ENCODE measurements at regions not wholly inside any gene's neighbourhood (a gene's known extent, or its start where the extent isn't known, plus 50 kb on each side); places are given as distances from the start of the nearest gene placed in this dataset.

DNA sequence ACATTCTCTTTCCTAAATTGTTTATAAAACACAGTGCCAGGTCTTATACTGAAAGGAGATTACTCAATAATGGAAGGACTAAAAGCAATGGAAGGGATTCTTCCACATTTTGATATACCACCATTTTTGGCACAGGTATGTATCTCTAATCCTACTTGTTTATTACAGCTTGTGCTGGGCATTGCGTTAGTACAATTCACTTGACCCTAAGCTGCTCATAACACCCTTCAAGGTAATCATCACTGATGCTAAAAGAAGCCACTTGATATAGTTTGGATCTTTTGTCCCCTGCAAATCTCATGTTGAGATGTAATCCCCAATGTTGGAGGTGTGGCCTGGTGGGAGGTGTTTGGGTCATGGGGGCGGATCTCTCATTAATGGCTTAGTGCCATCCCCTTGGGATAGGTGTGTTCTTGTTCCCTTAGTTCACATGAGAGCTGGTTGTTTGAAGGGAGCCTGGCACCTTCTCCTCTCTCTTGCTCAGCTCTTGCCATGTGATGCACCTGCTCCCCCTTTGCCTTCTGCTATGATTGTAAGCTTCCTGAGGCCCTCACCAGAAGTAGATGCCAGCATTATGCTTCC, 71.1 kb downstream of the NIBAN1 start:
- H3K27ac ChIP-seq (ENCODE audit: extremely low read depth, low read depth, low read length), result no peak overlapping the region
- no peaks in the 10 kb centered on the region for H3K9me3 ChIP-seq (ENCODE audit: control insufficient read depth, insufficient read depth, low read depth, low read length)
- ChIA-PET POLR2A (no interaction called here), CTCF (interaction anchor here (1.4 kb wide), 1 partner anchor 79 kb away, joined by 3 read pairs; no protein-coding TSS in a partner anchor)
- H3K4me1 ChIP-seq (ENCODE audit: control insufficient read depth, insufficient read depth, low read length), result peaks cover 4% of the 10 kb centered on the region
- H3K36me3 ChIP-seq (ENCODE audit: control insufficient read depth in 2 of 2, insufficient read depth in 1 of 2, low read length in 2 of 2), result no peaks in the 10 kb centered on the region
- TF ChIP-seq ZNF175 (tag by site-specific recombination; IDR thresholded peaks at IDR 0.05) (no peak), PRDM1 (tag by site-specific recombination; IDR thresholded peaks at IDR 0.05) (no peak), IKZF3 (tag by site-specific recombination; IDR thresholded peaks at IDR 0.05) (no peak), ZNF610 (tag by site-specific recombination; IDR thresholded peaks at IDR 0.05; ENCODE audit: borderline replicate concordance) (no peak), ZEB2 (tag by site-specific recombination; IDR thresholded peaks at IDR 0.05) (no peak), ZNF423 (tag by site-specific recombination; IDR thresholded peaks at IDR 0.05) (no peak), ZNF16 (tag by site-specific recombination; IDR thresholded peaks at IDR 0.05; ENCODE audit: low read depth) (no peak), ZNF221 (tag by site-specific recombination; IDR thresholded peaks at IDR 0.05; ENCODE audit: borderline replicate concordance) (no peak), GLI2 (tag by site-specific recombination; IDR thresholded peaks at IDR 0.05; ENCODE audit: borderline replicate concordance, low read depth) (no peak)
- TF ChIP-seq, protein P1, sequence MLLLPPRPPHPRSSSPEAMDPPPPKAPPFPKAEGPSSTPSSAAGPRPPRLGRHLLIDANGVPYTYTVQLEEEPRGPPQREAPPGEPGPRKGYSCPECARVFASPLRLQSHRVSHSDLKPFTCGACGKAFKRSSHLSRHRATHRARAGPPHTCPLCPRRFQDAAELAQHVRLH (tag by site-specific recombination; IDR thresholded peaks at IDR 0.05), result no peak
- TF ChIP-seq, protein P2, sequence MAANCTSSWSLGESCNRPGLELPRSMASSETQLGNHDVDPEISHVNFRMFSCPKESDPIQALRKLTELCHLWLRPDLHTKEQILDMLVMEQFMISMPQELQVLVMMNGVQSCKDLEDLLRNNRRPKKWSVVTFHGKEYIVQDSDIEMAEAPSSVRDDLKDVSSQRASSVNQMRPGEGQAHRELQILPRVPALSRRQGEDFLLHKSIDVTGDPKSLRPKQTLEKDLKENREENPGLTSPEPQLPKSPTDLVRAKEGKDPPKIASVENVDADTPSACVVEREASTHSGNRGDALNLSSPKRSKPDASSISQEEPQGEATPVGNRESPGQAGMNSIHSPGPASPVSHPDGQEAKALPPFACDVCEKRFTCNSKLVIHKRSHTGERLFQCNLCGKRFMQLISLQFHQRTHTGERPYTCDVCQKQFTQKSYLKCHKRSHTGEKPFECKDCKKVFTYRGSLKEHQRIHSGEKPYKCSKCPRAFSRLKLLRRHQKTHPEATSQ (tag by site-specific recombination; IDR thresholded peaks at IDR 0.05), result no peak
- TF ChIP-seq, protein P3, sequence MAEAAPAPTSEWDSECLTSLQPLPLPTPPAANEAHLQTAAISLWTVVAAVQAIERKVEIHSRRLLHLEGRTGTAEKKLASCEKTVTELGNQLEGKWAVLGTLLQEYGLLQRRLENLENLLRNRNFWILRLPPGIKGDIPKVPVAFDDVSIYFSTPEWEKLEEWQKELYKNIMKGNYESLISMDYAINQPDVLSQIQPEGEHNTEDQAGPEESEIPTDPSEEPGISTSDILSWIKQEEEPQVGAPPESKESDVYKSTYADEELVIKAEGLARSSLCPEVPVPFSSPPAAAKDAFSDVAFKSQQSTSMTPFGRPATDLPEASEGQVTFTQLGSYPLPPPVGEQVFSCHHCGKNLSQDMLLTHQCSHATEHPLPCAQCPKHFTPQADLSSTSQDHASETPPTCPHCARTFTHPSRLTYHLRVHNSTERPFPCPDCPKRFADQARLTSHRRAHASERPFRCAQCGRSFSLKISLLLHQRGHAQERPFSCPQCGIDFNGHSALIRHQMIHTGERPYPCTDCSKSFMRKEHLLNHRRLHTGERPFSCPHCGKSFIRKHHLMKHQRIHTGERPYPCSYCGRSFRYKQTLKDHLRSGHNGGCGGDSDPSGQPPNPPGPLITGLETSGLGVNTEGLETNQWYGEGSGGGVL (tag by site-specific recombination; IDR thresholded peaks at IDR 0.05), result no peak
- TF ChIP-seq, protein P4, sequence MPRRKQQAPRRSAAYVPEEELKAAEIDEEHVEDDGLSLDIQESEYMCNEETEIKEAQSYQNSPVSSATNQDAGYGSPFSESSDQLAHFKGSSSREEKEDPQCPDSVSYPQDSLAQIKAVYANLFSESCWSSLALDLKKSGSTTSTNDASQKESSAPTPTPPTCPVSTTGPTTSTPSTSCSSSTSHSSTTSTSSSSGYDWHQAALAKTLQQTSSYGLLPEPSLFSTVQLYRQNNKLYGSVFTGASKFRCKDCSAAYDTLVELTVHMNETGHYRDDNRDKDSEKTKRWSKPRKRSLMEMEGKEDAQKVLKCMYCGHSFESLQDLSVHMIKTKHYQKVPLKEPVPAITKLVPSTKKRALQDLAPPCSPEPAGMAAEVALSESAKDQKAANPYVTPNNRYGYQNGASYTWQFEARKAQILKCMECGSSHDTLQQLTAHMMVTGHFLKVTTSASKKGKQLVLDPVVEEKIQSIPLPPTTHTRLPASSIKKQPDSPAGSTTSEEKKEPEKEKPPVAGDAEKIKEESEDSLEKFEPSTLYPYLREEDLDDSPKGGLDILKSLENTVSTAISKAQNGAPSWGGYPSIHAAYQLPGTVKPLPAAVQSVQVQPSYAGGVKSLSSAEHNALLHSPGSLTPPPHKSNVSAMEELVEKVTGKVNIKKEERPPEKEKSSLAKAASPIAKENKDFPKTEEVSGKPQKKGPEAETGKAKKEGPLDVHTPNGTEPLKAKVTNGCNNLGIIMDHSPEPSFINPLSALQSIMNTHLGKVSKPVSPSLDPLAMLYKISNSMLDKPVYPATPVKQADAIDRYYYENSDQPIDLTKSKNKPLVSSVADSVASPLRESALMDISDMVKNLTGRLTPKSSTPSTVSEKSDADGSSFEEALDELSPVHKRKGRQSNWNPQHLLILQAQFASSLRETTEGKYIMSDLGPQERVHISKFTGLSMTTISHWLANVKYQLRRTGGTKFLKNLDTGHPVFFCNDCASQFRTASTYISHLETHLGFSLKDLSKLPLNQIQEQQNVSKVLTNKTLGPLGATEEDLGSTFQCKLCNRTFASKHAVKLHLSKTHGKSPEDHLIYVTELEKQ (tag by site-specific recombination; IDR thresholded peaks at IDR 0.05; ENCODE audit: borderline replicate concordance), result no peak
- no peak overlapping the region for H3K4me3 ChIP-seq (ENCODE audit: low read depth, low read length)

DNA sequence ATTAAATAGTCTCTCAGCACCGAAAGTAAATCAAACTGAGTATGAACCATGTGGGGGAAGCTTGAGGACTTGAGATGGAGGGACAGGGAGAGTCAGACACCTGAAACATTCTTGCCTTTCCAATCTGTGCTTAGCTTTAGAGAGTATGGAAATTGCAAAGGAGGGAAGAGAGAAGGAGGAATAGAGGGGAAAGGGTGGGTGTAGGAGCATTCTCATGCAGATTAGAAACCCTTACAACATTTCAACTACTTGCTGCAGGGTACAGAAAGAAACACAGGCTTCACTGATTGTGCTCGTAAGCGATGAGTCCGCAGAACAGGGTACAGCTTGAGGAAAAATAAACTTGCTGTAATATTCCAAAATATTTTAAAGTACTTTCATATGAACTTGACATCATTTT, 73.8 kb downstream of the NIBAN1 start:
- CTCF ChIA-PET, result interaction anchor here (1.1 kb wide), 1 partner anchor 96 kb away, joined by 3 read pairs; no protein-coding TSS in a partner anchor
- Histone ChIP-seq H3K4me3 (ENCODE audit: low read depth, low read length) (no peak overlapping the region), H3K36me3 (ENCODE audit: control insufficient read depth in 2 of 2, insufficient read depth in 1 of 2, low read length in 2 of 2) (no peaks in the 10 kb centered on the region), H3K4me1 (ENCODE audit: control insufficient read depth, insufficient read depth, low read length) (no peaks in the 10 kb centered on the region; the same call in 1 of the 2 replicates), H3K27ac (ENCODE audit: extremely low read depth, low read depth, low read length) (no peak overlapping the region), H3K9me3 (ENCODE audit: control insufficient read depth, insufficient read depth, low read depth, low read length) (no peaks in the 10 kb centered on the region)
- POLR2A ChIA-PET, result no interaction called here
- no peak for TF ChIP-seq ZNF324 (tag by site-specific recombination; IDR thresholded peaks at IDR 0.05)
- TF ChIP-seq GLIS2 (tag by site-specific recombination; IDR thresholded peaks at IDR 0.05), result no peak
- TF ChIP-seq MEIS1 (CRISPR knock-in tag; IDR thresholded peaks at IDR 0.05; ENCODE audit: borderline replicate concordance), result no peak
- no peak for TF ChIP-seq SCRT2 (tag by site-specific recombination; IDR thresholded peaks at IDR 0.05)
- no peak for TF ChIP-seq ZNF521 (tag by site-specific recombination; IDR thresholded peaks at IDR 0.05)
- TF ChIP-seq ZNF548 (tag by site-specific recombination; IDR thresholded peaks at IDR 0.05), result no peak
- no peak for TF ChIP-seq ZNF555 (tag by site-specific recombination; conservative IDR thresholded peaks at IDR 0.05)
- TF ChIP-seq, protein P5, sequence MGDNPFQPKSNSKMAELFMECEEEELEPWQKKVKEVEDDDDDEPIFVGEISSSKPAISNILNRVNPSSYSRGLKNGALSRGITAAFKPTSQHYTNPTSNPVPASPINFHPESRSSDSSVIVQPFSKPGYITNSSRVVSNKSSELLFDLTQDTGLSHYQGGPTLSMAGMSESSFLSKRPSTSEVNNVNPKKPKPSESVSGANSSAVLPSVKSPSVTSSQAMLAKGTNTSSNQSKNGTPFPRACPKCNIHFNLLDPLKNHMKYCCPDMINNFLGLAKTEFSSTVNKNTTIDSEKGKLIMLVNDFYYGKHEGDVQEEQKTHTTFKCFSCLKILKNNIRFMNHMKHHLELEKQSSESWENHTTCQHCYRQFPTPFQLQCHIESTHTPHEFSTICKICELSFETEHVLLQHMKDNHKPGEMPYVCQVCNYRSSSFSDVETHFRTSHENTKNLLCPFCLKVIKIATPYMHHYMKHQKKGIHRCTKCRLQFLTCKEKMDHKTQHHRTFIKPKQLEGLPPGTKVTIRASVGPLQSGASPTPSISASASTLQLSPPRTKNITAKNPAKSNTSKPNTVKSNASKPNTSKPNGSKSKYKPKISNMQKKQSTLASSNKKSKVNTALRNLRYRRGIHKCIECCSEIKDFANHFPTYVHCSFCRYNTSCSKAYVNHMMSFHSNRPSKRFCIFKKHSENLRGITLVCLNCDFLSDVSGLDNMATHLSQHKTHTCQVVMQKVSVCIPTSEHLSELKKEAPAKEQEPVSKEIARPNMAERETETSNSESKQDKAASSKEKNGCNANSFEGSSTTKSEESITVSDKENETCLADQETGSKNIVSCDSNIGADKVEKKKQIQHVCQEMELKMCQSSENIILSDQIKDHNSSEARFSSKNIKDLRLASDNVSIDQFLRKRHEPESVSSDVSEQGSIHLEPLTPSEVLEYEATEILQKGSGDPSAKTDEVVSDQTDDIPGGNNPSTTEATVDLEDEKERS (tag by site-specific recombination; IDR thresholded peaks at IDR 0.05), result no peak
- TF ChIP-seq RBAK (tag by site-specific recombination; IDR thresholded peaks at IDR 0.05), result no peak
- no peak for TF ChIP-seq KLF8 (tag by site-specific recombination; IDR thresholded peaks at IDR 0.05)
- TF ChIP-seq ZNF621 (tag by site-specific recombination; IDR thresholded peaks at IDR 0.05), result no peak
- no peak for TF ChIP-seq ZNF670 (tag by site-specific recombination; IDR thresholded peaks at IDR 0.05; ENCODE audit: low read depth)
- TF ChIP-seq ZEB2 (tag by site-specific recombination; IDR thresholded peaks at IDR 0.05), result no peak
